Esophagus squamous epithelium (tissue), 5 donors: ENCODE measurements at regions not wholly inside any gene's neighbourhood (a gene's known extent, or its start where the extent isn't known, plus 50 kb on each side); places are given as distances from the start of the nearest gene placed in this dataset.

Experiments used
- DNase-seq: peaks from one replicate; lab custom pipeline; 2025; lab: John Stamatoyannopoulos, UW
- H3K27ac ChIP-seq, 4 donors: fragments of 200-600 bp; sonication (generic); one replicate each; pipeline ENCODE4 v1.5.1; 2016 to 2019; ENCODE audit warnings: mild to moderate bottlenecking in 1 of 4
- H3K27me3 ChIP-seq, 4 donors: fragments of 200-600 bp; sonication (generic); 1 replicate in 3 of 4; 2 replicates in 1 of 4; pipeline versions ENCODE4 v1.5.1 to v1.6.0; 2017 to 2021; ENCODE audit warnings: antibody characterized with exemption in 1 of 4
- H3K36me3 ChIP-seq, 3 donors: fragments of 200-600 bp; sonication (generic); one replicate each; pipeline ENCODE4 v1.5.1; 2016 to 2019
- H3K4me1 ChIP-seq, 3 donors: fragments of 200-600 bp; sonication (generic); one replicate each; pipeline ENCODE4 v1.5.1; 2017 to 2019
- H3K4me3 ChIP-seq, 4 donors: fragments of 200-600 bp; sonication (generic); 1 replicate in 3 of 4; 2 replicates in 1 of 4; pipeline ENCODE4 v1.5.1; 2016 to 2019; ENCODE audit warnings: mild to moderate bottlenecking in 2 of 4, moderate library complexity in 1 of 4
- H3K9me3 ChIP-seq, 3 donors: fragments of 200-600 bp; sonication (generic); one replicate each; pipeline ENCODE4 v1.5.1; 2016 to 2019
- POLR2A ChIP-seq, 4 donors: fragments of 450-650 bp; IDR thresholded peaks; one replicate each; pipeline ENCODE4 v1.6.1; 2017; ENCODE audit warnings: antibody characterized with exemption in 4 of 4, mild to moderate bottlenecking in 4 of 4, moderate library complexity in 3 of 4
- WGBS, 2 donors: methylation state at CpG; one replicate each; pipeline ENCODE4 v1.1.5; 2018; 5-methylcytosine and 5-hydroxymethylcytosine counted together
- intact Hi-C: fragments of 100-400 bp; cut with DNase I; formaldehyde crosslinking; loops from one replicate; pipeline ENCODE4 v1.15.0; 2022
- TF ChIP-seq, protein P1 (sequence below), 6 experiments: fragments of 450-650 bp in 4 of 6; fragments of 200-600 bp in 2 of 6; sonication (generic) in 2 of 6; IDR thresholded peaks; one replicate each; pipeline ENCODE4 v1.5.1; 2016 to 2019; ENCODE audit warnings: antibody characterized with exemption in 6 of 6, mild to moderate bottlenecking in 4 of 6, moderate library complexity in 4 of 6
- donor health status: DM: yes; HTN: yes; CAD: no.

DNA sequence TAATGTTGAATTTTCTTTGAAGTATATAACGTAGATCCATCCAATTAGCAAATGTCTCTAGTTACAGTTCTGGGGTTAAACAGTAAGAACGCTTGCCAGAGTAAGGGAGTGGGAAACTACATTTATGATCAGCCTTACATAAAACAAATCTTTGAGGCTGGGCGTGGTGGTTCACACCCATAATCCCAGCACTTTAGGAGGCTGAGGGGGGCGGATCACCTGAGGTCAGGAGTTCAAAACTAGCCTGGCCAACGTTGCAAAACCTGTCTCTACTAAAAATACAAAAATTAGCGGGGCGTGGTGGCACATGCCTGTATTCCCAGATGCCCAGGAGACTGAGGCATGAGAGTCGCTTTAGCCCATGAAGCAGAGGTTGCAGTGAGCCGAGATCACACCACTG, 50.1 kb upstream of the GATM start:
- 33 to 56% methylated on average over 9 of the region's 9 CpGs for WGBS, 2 donors
- intact Hi-C loops = no loop called here
- Histone ChIP-seq H3K4me1 (peaks cover 0 to 41% (median 0%) of the 10 kb centered on the region in 3 donors), H3K27ac (peak overlapping the region in 3 of 4 donors; percentile 23 to 55 (median 45)), H3K9me3 (no peaks in the 10 kb centered on the region), H3K36me3 (no peaks in the 10 kb centered on the region), H3K4me3 (no peak overlapping the region), H3K27me3 (peaks cover 0 to 8% (median 0%) of the 10 kb centered on the region in 4 donors)
- DNase-seq = no peak
- TF ChIP-seq, protein P1, sequence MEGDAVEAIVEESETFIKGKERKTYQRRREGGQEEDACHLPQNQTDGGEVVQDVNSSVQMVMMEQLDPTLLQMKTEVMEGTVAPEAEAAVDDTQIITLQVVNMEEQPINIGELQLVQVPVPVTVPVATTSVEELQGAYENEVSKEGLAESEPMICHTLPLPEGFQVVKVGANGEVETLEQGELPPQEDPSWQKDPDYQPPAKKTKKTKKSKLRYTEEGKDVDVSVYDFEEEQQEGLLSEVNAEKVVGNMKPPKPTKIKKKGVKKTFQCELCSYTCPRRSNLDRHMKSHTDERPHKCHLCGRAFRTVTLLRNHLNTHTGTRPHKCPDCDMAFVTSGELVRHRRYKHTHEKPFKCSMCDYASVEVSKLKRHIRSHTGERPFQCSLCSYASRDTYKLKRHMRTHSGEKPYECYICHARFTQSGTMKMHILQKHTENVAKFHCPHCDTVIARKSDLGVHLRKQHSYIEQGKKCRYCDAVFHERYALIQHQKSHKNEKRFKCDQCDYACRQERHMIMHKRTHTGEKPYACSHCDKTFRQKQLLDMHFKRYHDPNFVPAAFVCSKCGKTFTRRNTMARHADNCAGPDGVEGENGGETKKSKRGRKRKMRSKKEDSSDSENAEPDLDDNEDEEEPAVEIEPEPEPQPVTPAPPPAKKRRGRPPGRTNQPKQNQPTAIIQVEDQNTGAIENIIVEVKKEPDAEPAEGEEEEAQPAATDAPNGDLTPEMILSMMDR (IDR thresholded peaks at IDR 0.05) = no peak
- TF ChIP-seq POLR2A (IDR thresholded peaks at IDR 0.05) = no peak
